ENCODE measurements at regions not wholly inside any gene's neighbourhood (a gene's known extent, or its start where the extent isn't known, plus 50 kb on each side); places are given as distances from the start of the nearest gene placed in this dataset.
"Not testable (repeated sequence)": the region's sequence is repeated elsewhere in the genome, so short reads cannot be mapped to it uniquely, and the experiment has no call there.

DNA sequence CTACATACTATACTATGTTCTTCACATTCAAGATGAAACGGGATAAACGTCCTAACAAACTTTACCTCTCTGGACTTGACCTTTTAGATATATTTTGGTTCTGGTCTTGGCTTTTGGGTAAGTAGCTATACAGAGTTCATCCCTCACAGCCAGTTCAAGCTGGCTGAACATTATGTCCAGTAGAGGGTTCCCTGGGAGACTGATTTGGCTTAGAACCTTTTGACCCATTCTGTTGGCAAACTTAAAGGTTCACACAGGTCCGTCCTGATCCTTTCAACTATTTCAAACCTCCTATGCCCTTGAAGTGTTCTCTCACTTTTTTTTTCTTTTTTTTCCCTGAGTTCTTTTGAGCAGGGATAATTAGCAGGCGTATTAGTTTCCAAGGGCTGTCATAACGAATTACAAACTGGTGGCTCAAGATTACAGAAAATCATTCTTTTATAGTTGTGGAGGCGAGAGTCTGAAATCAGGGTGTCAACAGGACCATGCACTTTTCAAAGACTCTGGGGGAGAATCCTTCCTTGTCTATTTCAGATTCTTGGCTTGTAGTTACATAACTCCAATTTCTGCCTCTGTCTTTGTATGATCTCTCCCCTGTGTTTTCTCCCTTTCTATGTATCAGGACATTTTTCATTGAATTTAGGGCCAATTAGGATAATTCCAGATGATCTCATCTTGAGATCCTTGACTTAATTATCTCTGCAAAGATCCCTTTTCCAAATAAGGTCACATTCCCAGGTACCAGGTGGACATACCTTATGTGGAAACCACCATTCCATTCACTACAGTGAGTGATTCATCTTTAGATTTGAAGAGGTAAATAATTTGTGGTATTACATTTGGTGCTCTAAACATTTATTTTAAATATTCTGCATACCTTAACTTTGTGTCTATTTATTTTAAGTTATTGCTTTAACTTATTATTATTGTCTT lies 257.4 kb upstream of the USP25 start:
- 89% methylated on average over 4 of the region's 6 CpGs for WGBS (ENCODE audit: insufficient coverage)
- Histone ChIP-seq H3K4me1 (ENCODE audit: control insufficient read depth, insufficient read depth, low read length) (no peaks in the 10 kb centered on the region), H3K9me3 (ENCODE audit: control insufficient read depth, insufficient read depth, low read length) (no peaks in the 10 kb centered on the region), H3K4me3 (ENCODE audit: low read length) (no peak overlapping the region), H3K27me3 (ENCODE audit: control insufficient read depth, insufficient read depth, low read length) (no peaks in the 10 kb centered on the region), H3K36me3 (ENCODE audit: control insufficient read depth, insufficient read depth, low read length) (no peaks in the 10 kb centered on the region), H3K27ac (ENCODE audit: low read length) (no peak overlapping the region)
- no peaks in the 10 kb centered on the region for H3K4me1 Mint-ChIP-seq
- intact Hi-C loops (cut with micrococcal nuclease), result no loop called here
- H3K36me3 Mint-ChIP-seq, result no peaks in the 10 kb centered on the region
- peaks cover 0 to 2% of the 10 kb centered on the region in 2 donors for H3K9me3 Mint-ChIP-seq
- TF ChIP-seq, protein P1, sequence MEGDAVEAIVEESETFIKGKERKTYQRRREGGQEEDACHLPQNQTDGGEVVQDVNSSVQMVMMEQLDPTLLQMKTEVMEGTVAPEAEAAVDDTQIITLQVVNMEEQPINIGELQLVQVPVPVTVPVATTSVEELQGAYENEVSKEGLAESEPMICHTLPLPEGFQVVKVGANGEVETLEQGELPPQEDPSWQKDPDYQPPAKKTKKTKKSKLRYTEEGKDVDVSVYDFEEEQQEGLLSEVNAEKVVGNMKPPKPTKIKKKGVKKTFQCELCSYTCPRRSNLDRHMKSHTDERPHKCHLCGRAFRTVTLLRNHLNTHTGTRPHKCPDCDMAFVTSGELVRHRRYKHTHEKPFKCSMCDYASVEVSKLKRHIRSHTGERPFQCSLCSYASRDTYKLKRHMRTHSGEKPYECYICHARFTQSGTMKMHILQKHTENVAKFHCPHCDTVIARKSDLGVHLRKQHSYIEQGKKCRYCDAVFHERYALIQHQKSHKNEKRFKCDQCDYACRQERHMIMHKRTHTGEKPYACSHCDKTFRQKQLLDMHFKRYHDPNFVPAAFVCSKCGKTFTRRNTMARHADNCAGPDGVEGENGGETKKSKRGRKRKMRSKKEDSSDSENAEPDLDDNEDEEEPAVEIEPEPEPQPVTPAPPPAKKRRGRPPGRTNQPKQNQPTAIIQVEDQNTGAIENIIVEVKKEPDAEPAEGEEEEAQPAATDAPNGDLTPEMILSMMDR (IDR thresholded peaks at IDR 0.05), result no peak
- no peak overlapping the region for H3K27ac Mint-ChIP-seq
- H3K4me3 Mint-ChIP-seq, result no peak overlapping the region
- no peak for DNase-seq
- ATAC-seq, result no peak
- peaks cover 3 to 7% of the 10 kb centered on the region in 2 donors for H3K27me3 Mint-ChIP-seq (ENCODE audit: low read depth in 2 of 2)

DNA sequence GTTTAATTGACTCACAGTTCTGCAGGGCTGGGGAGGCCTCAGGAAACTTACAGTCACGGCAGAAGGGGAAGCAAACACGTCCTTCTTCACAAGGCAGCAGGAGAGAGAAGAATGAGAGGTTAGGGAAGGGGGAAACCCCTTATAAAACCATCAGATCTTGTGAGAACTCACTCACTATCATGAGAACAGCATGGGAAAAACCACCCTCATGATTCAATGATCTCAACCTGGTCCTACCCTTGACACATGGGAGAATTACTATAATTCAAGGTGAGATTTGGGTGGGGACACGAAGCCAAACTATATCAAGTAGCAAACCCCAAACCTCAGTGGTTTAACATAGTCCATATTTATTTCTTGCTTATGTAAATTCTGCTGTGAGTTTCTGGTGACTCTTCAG lies 252.0 kb upstream of the USP25 start:
- 80% methylated on average over 1 of the region's 3 CpGs for WGBS (ENCODE audit: insufficient coverage)
- H3K27me3 ChIP-seq (ENCODE audit: control insufficient read depth, insufficient read depth, low read length); H3K27ac ChIP-seq (ENCODE audit: low read length); H3K36me3 Mint-ChIP-seq; H3K9me3 Mint-ChIP-seq; H3K9me3 ChIP-seq (ENCODE audit: control insufficient read depth, insufficient read depth, low read length); H3K27ac Mint-ChIP-seq; intact Hi-C loops (cut with micrococcal nuclease); ATAC-seq; H3K27me3 Mint-ChIP-seq (ENCODE audit: low read depth in 2 of 2); H3K4me3 ChIP-seq (ENCODE audit: low read length); H3K4me3 Mint-ChIP-seq; H3K4me1 Mint-ChIP-seq; DNase-seq; H3K36me3 ChIP-seq (ENCODE audit: control insufficient read depth, insufficient read depth, low read length); H3K4me1 ChIP-seq (ENCODE audit: control insufficient read depth, insufficient read depth, low read length): not testable (repeated sequence)

DNA sequence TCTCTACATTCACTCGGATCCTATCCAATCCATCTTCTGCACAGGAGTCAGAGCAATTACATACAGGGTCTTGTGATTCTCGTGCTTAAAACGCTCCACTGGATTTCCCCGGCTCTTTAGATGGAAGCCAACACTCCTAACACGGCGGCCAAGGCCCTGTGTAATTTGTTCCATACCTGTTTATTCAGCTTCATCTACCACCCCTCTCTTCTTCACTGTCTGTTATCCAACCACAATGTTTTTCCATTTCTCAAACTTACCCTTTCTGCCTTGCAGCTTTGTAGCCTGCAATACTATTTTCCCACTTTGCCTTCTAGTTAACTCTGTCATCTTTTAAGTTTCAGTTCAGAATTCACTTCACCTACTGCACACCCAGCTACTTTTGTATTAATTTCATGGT lies 249.6 kb upstream of the USP25 start:
- intact Hi-C loops (cut with micrococcal nuclease), result loop anchor here (10.0 kb wide), 1 partner anchor 1225 kb away; no protein-coding TSS in a partner anchor
- H3K27me3 ChIP-seq (ENCODE audit: control insufficient read depth, insufficient read depth, low read length), result no peaks in the 10 kb centered on the region
- ATAC-seq (no peak), DNase-seq (no peak)
- peaks cover 0 to 2% of the 10 kb centered on the region in 2 donors for H3K9me3 Mint-ChIP-seq
- H3K27me3 Mint-ChIP-seq (ENCODE audit: low read depth in 2 of 2), result no peaks in the 10 kb centered on the region
- H3K4me1 ChIP-seq (ENCODE audit: control insufficient read depth, insufficient read depth, low read length), result no peaks in the 10 kb centered on the region
- H3K4me3 Mint-ChIP-seq, result no peak overlapping the region
- WGBS (ENCODE audit: insufficient coverage), result 84% methylated on average over 6 of the region's 6 CpGs
- TF ChIP-seq, protein P1 (IDR thresholded peaks at IDR 0.05), result no peak
- H3K27ac Mint-ChIP-seq, result no peak overlapping the region
- H3K36me3 Mint-ChIP-seq, result no peaks in the 10 kb centered on the region
- H3K27ac ChIP-seq (ENCODE audit: low read length), result no peak overlapping the region
- H3K9me3 ChIP-seq (ENCODE audit: control insufficient read depth, insufficient read depth, low read length), result no peaks in the 10 kb centered on the region
- H3K36me3 ChIP-seq (ENCODE audit: control insufficient read depth, insufficient read depth, low read length), result no peaks in the 10 kb centered on the region
- H3K4me1 Mint-ChIP-seq, result peaks cover 6 to 12% of the 10 kb centered on the region in 2 donors
- no peak overlapping the region for H3K4me3 ChIP-seq (ENCODE audit: low read length)

DNA sequence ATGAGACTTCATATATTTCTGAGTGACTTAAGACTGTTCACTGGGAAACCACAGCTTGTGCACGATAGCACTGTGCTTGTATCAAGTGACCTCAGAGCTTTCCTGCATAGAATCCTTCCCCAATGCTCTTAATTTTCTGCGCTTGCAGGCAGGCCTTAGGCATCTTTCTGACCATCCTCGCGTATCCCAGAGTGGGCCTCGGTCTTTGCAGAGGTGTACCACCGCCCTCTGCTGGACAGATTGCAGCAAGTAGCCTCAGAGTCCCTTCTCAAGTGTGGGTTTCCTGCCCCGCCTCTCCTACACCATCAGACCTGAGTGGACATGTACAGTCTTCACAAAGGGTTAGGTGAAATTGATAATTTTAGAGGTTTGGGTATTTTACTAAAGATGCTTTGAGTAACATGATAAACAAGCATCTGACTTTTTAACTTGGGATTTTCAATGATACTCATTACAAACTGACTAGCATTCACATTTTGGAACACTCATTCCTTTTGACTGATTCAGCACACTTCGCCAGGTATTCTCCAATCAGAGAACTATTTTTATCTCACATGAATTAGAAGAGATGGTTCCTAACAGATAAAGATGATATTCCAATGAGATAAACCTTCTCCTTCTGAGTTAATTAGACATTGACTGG lies 246.5 kb upstream of the USP25 start:
- Mint-ChIP-seq H3K4me3 (no peak overlapping the region), H3K27ac (no peak overlapping the region), H3K4me1 (peaks cover 5 to 6% of the 10 kb centered on the region in 2 donors), H3K9me3 (no peaks in the 10 kb centered on the region), H3K27me3 (ENCODE audit: low read depth in 2 of 2) (no peaks in the 10 kb centered on the region), H3K36me3 (no peaks in the 10 kb centered on the region)
- TF ChIP-seq, protein P1 (IDR thresholded peaks at IDR 0.05), result peak; percentile 84
- H3K27me3 ChIP-seq (ENCODE audit: control insufficient read depth, insufficient read depth, low read length), result no peaks in the 10 kb centered on the region
- WGBS (ENCODE audit: insufficient coverage), result 3% methylated on average over 6 of the region's 8 CpGs
- H3K9me3 ChIP-seq (ENCODE audit: control insufficient read depth, insufficient read depth, low read length), result no peaks in the 10 kb centered on the region
- no peaks in the 10 kb centered on the region for H3K4me1 ChIP-seq (ENCODE audit: control insufficient read depth, insufficient read depth, low read length)
- no peaks in the 10 kb centered on the region for H3K36me3 ChIP-seq (ENCODE audit: control insufficient read depth, insufficient read depth, low read length)
- no peak overlapping the region for H3K4me3 ChIP-seq (ENCODE audit: low read length)
- peak; percentile 68 to 87 for DNase-seq
- peak; percentile 95 to 100 (median 100) for ATAC-seq
- H3K27ac ChIP-seq (ENCODE audit: low read length), result no peak overlapping the region
- intact Hi-C loops (cut with micrococcal nuclease), result loop anchor here (1.0 to 10.0 kb wide), 4 partner anchors 422 to 1228 kb away; no protein-coding TSS in a partner anchor
